ENCODE measurements at regions not wholly inside any gene's neighbourhood (a gene's known extent, or its start where the extent isn't known, plus 50 kb on each side); places are given as distances from the start of the nearest gene placed in this dataset.

- TF ChIP-seq CTCF (IDR thresholded peaks at IDR 0.05 in 4 of 5, conservative IDR thresholded peaks at IDR 0.05 in 1 of 5), result no peak
- no peak for TF ChIP-seq POLR2A (IDR thresholded peaks at IDR 0.05)
Observed at GRCh38 chr18:43826215-43826614, 548.9 kb upstream of the SYT4 start.
